ENCODE measurements at regions not wholly inside any gene's neighbourhood (a gene's known extent, or its start where the extent isn't known, plus 50 kb on each side); places are given as distances from the start of the nearest gene placed in this dataset.

DNA sequence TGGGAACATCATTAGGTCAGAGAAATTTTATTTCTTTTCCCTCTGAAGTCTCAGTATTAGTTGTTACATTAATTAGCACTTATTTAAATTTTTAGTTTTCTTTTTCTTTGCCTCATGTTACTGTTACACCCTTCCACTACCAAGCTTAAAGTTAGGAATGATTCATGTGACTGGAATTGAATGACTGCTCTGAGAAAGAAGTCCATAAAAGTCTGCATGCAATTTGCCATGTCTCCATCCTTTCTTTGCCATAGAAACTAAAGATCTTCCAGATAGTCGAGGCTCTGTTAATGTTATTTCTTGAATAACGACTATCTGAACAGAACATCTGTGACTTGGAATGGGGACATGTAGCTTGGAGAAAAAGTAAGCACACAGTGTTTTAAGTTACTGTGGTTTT is 1269.8 kb upstream of the PIK3C3 start:
- TF ChIP-seq, protein P1, sequence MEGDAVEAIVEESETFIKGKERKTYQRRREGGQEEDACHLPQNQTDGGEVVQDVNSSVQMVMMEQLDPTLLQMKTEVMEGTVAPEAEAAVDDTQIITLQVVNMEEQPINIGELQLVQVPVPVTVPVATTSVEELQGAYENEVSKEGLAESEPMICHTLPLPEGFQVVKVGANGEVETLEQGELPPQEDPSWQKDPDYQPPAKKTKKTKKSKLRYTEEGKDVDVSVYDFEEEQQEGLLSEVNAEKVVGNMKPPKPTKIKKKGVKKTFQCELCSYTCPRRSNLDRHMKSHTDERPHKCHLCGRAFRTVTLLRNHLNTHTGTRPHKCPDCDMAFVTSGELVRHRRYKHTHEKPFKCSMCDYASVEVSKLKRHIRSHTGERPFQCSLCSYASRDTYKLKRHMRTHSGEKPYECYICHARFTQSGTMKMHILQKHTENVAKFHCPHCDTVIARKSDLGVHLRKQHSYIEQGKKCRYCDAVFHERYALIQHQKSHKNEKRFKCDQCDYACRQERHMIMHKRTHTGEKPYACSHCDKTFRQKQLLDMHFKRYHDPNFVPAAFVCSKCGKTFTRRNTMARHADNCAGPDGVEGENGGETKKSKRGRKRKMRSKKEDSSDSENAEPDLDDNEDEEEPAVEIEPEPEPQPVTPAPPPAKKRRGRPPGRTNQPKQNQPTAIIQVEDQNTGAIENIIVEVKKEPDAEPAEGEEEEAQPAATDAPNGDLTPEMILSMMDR (conservative IDR thresholded peaks at IDR 0.05; ENCODE audit: low read length): no peak
- no peak for TF ChIP-seq EZH2phosphoT487 (IDR thresholded peaks at IDR 0.05; ENCODE audit: borderline replicate concordance, low read depth, low read length)
